H9 (cell line): ENCODE measurements at regions not wholly inside any gene's neighbourhood (a gene's known extent, or its start where the extent isn't known, plus 50 kb on each side); places are given as distances from the start of the nearest gene placed in this dataset.

Experiments
- DNase-seq: peaks from one replicate; pipeline ENCODE4 v3.0.0-alpha.2; 2017
- H2AFZ ChIP-seq: one replicate; pipeline ENCODE4 v1.6.1; 2013; ENCODE audit warnings: mild to moderate bottlenecking, low read length, control low read depth, moderate library complexity
- H2AK5ac ChIP-seq: 2 replicates; pipeline ENCODE4 v1.6.1; 2013; ENCODE audit warnings: low read length, control low read depth, mixed read lengths; ENCODE audit not compliant: insufficient read length
- H2BK120ac ChIP-seq: one replicate; pipeline ENCODE4 v1.6.1; 2013; ENCODE audit warnings: low read depth, mild to moderate bottlenecking, low read length, control low read depth, inconsistent platforms; ENCODE audit not compliant: poor library complexity, severe bottlenecking
- H2BK12ac ChIP-seq: 2 replicates; pipeline ENCODE4 v1.6.1; 2013; ENCODE audit warnings: low read length, control low read depth, mixed read lengths, low read depth; ENCODE audit not compliant: insufficient read length
- H2BK15ac ChIP-seq: 2 replicates; pipeline ENCODE4 v1.6.1; 2013; ENCODE audit warnings: low read depth, low read length, control low read depth
- H2BK20ac ChIP-seq: one replicate; pipeline ENCODE4 v1.6.1; 2013; ENCODE audit warnings: low read depth, mild to moderate bottlenecking, low read length, control low read depth, inconsistent platforms; ENCODE audit not compliant: poor library complexity, severe bottlenecking
- H2BK5ac ChIP-seq: 2 replicates; pipeline ENCODE4 v1.6.1; 2013; ENCODE audit warnings: low read length, control low read depth, mixed read lengths; ENCODE audit not compliant: insufficient read length
- H3K14ac ChIP-seq: 2 replicates; pipeline ENCODE4 v1.6.1; 2013; ENCODE audit warnings: low read length, control low read depth; ENCODE audit not compliant: insufficient read depth
- H3K18ac ChIP-seq: 2 replicates; pipeline ENCODE4 v1.6.1; 2013; ENCODE audit warnings: low read depth, mild to moderate bottlenecking, mixed read lengths, low read length, control low read depth; ENCODE audit not compliant: insufficient read length
- H3K23ac ChIP-seq: 2 replicates; pipeline ENCODE4 v1.6.1; 2013; ENCODE audit warnings: low read length, control low read depth, mixed read lengths, low read depth; ENCODE audit not compliant: insufficient read length
- H3K23me2 ChIP-seq: 2 replicates; pipeline ENCODE4 v1.6.1; 2013; ENCODE audit warnings: low read depth, mild to moderate bottlenecking, mixed read lengths, low read length, control low read depth; ENCODE audit not compliant: insufficient read length, poor library complexity, severe bottlenecking
- H3K27ac ChIP-seq: 2 replicates; pipeline ENCODE4 v1.5.1; 2013; ENCODE audit warnings: low read length, control low read depth, mixed read lengths, low read depth; ENCODE audit not compliant: insufficient read length
- H3K27me3 ChIP-seq: 2 replicates; pipeline ENCODE4 v1.6.1; 2013; ENCODE audit warnings: low read length, control low read depth, inconsistent platforms; ENCODE audit not compliant: insufficient read depth
- H3K4ac ChIP-seq: 2 replicates; pipeline ENCODE4 v1.6.1; 2013; ENCODE audit warnings: low read depth, mild to moderate bottlenecking, control low read depth, inconsistent platforms, low read length, moderate library complexity
- H3K4me1 ChIP-seq: 2 replicates; pipeline ENCODE4 v1.6.1; 2013; ENCODE audit warnings: low read length, control low read depth, inconsistent platforms; ENCODE audit not compliant: insufficient read depth
- H3K4me2 ChIP-seq: 2 replicates; pipeline ENCODE4 v1.6.1; 2013; ENCODE audit warnings: low read length, control low read depth, mixed read lengths; ENCODE audit not compliant: insufficient read length, insufficient read depth
- H3K56ac ChIP-seq: 2 replicates; pipeline ENCODE4 v1.6.1; 2013; ENCODE audit warnings: low read depth, mild to moderate bottlenecking, mixed read lengths, low read length, control low read depth; ENCODE audit not compliant: insufficient read length
- H3K79me1 ChIP-seq: 2 replicates; pipeline ENCODE4 v1.6.1; 2013; ENCODE audit warnings: low read depth, mild to moderate bottlenecking, moderate library complexity, low read length, control low read depth, inconsistent platforms; ENCODE audit not compliant: insufficient read depth, poor library complexity, severe bottlenecking
- H3K79me2 ChIP-seq: 2 replicates; pipeline ENCODE4 v1.6.1; 2013; ENCODE audit warnings: low read length, control low read depth, inconsistent platforms; ENCODE audit not compliant: insufficient read depth
- H3K9ac ChIP-seq: 2 replicates; pipeline ENCODE4 v1.6.1; 2013; ENCODE audit warnings: low read length, control low read depth, mixed read lengths; ENCODE audit not compliant: insufficient read length; ENCODE audit errors: extremely low read depth
- H3K9me3 ChIP-seq: one replicate; pipeline ENCODE4 v1.6.1; 2013; ENCODE audit warnings: low read depth, low read length, inconsistent platforms; ENCODE audit not compliant: control insufficient read depth
- H3T11ph ChIP-seq: one replicate; pipeline ENCODE4 v1.6.1; 2013; ENCODE audit warnings: mild to moderate bottlenecking, low read length, control low read depth, inconsistent platforms
- H4K20me1 ChIP-seq: one replicate; pipeline ENCODE4 v1.6.1; 2013; ENCODE audit not compliant: control insufficient read depth, insufficient read length, insufficient read depth
- H4K5ac ChIP-seq: 2 replicates; pipeline ENCODE4 v1.6.1; 2013; ENCODE audit warnings: low read depth, mild to moderate bottlenecking, mixed read lengths, low read length, control low read depth; ENCODE audit not compliant: insufficient read length
- H4K8ac ChIP-seq: replicated peaks from 2 replicates; pipeline ENCODE4 v1.6.1; 2013; ENCODE audit warnings: low read length, control low read depth, mixed read lengths, low read depth; ENCODE audit not compliant: insufficient read length
- H4K91ac ChIP-seq: 2 replicates; pipeline ENCODE4 v1.6.1; 2013; ENCODE audit warnings: low read depth, mild to moderate bottlenecking, moderate library complexity, mixed read lengths, low read length, control low read depth; ENCODE audit not compliant: insufficient read length
- H3K27ac Mint-ChIP-seq, 3 experiments: 2 replicates in 2 of 3; 3 replicates in 1 of 3; pipeline ENCODE4 v1.8.0; 2020 to 2021; ENCODE audit warnings: mixed read lengths in 3 of 3, mild to moderate bottlenecking in 1 of 3, moderate library complexity in 1 of 3
- H3K27me3 Mint-ChIP-seq: 2 replicates; pipeline ENCODE4 v1.8.0; 2021; ENCODE audit warnings: low read depth, mild to moderate bottlenecking, moderate library complexity, mixed read lengths
- H3K36me3 Mint-ChIP-seq, 3 experiments: 2 replicates in 2 of 3; 3 replicates in 1 of 3; pipeline ENCODE4 v1.8.0; 2020 to 2021; ENCODE audit warnings: low read depth in 3 of 3, mixed read lengths in 3 of 3; ENCODE audit not compliant: insufficient read depth in 1 of 3
- H3K4me1 Mint-ChIP-seq, 2 experiments: 2 replicates each; pipeline ENCODE4 v1.8.0; 2020; ENCODE audit warnings: mixed read lengths in 2 of 2
- H3K4me3 Mint-ChIP-seq, 2 experiments: 2 replicates in 1 of 2; 3 replicates in 1 of 2; pipeline ENCODE4 v1.8.0; 2020 to 2021; ENCODE audit warnings: mild to moderate bottlenecking in 2 of 2, mixed read lengths in 2 of 2, moderate library complexity in 1 of 2
- H3K9me3 Mint-ChIP-seq, 2 experiments: 2 replicates in 1 of 2; 3 replicates in 1 of 2; pipeline ENCODE4 v1.8.0; 2020; ENCODE audit warnings: mild to moderate bottlenecking in 2 of 2, mixed read lengths in 2 of 2, moderate library complexity in 1 of 2
- TF ChIP-seq, protein P1 (sequence below): fragments of 200-600 bp; sonication (generic); conservative IDR thresholded peaks from 3 replicates; pipeline ENCODE4 v1.8.0; 2021; ENCODE audit warnings: antibody characterized with exemption, mild to moderate bottlenecking

- H3K23me2 ChIP-seq: peaks cover 8% of the 10 kb centered on the region
- no peak overlapping the region for H2BK120ac ChIP-seq
- 0 out of 2 replicates have a peak overlapping the region, but pooled peaks have one; percentile 36 for H3K4ac ChIP-seq
- peaks cover 26% of the 10 kb centered on the region for H3K27me3 Mint-ChIP-seq
- no peak overlapping the region for H3K14ac ChIP-seq
- H3K4me3 Mint-ChIP-seq: no peak overlapping the region
- peak overlapping the region; percentile 99 for H4K91ac ChIP-seq
- TF ChIP-seq, protein P1, sequence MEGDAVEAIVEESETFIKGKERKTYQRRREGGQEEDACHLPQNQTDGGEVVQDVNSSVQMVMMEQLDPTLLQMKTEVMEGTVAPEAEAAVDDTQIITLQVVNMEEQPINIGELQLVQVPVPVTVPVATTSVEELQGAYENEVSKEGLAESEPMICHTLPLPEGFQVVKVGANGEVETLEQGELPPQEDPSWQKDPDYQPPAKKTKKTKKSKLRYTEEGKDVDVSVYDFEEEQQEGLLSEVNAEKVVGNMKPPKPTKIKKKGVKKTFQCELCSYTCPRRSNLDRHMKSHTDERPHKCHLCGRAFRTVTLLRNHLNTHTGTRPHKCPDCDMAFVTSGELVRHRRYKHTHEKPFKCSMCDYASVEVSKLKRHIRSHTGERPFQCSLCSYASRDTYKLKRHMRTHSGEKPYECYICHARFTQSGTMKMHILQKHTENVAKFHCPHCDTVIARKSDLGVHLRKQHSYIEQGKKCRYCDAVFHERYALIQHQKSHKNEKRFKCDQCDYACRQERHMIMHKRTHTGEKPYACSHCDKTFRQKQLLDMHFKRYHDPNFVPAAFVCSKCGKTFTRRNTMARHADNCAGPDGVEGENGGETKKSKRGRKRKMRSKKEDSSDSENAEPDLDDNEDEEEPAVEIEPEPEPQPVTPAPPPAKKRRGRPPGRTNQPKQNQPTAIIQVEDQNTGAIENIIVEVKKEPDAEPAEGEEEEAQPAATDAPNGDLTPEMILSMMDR: no peak
- no peak overlapping the region for H3K56ac ChIP-seq
- peaks cover 51 to 52% of the 10 kb centered on the region in 2 experiments for H3K9me3 Mint-ChIP-seq
- H3K18ac ChIP-seq: peak overlapping the region; percentile 79
- H2AFZ ChIP-seq: no peak overlapping the region
- no peaks in the 10 kb centered on the region for H3K79me1 ChIP-seq
- no peaks in the 10 kb centered on the region for H3K27me3 ChIP-seq
- H3K9ac ChIP-seq: no peak overlapping the region
- no peak overlapping the region for H3K23ac ChIP-seq
- peaks cover 29 to 55% (median 48%) of the 10 kb centered on the region in 3 experiments for H3K36me3 Mint-ChIP-seq
- H2AK5ac ChIP-seq: no peak overlapping the region
- no peak for DNase-seq
- peaks cover 11% of the 10 kb centered on the region; the same call in 1 of the 2 replicates for H3K4me1 ChIP-seq
- H3K4me2 ChIP-seq: no peak overlapping the region
- no peak overlapping the region for H2BK20ac ChIP-seq
- H3K27ac Mint-ChIP-seq: no peak overlapping the region
- H3K4me1 Mint-ChIP-seq: peaks cover 32 to 38% of the 10 kb centered on the region in 2 experiments
- no peak overlapping the region for H4K5ac ChIP-seq
- H4K20me1 ChIP-seq: no peaks in the 10 kb centered on the region
- no peak overlapping the region for H4K8ac ChIP-seq
- H3K27ac ChIP-seq: no peak overlapping the region
- no peak overlapping the region for H2BK15ac ChIP-seq
- no peaks in the 10 kb centered on the region for H3K79me2 ChIP-seq
- H2BK12ac ChIP-seq: peak overlapping the region; percentile 99
- H3K9me3 ChIP-seq: peaks cover 23% of the 10 kb centered on the region
- H2BK5ac ChIP-seq: no peak overlapping the region
- H3T11ph ChIP-seq: no peak overlapping the region
Observed at GRCh38 chr6:170005665-170006064, 254.2 kb downstream of the ERMARD start.
